ENCODE measurements at regions not wholly inside any gene's neighbourhood (a gene's known extent, or its start where the extent isn't known, plus 50 kb on each side); places are given as distances from the start of the nearest gene placed in this dataset.
"Not testable (repeated sequence)": the region's sequence is repeated elsewhere in the genome, so short reads cannot be mapped to it uniquely, and the experiment has no call there.

GRCh38 chr9:97105220-97105619, 66.3 kb upstream of the CTSV start:
- H3K18ac ChIP-seq (ENCODE audit: low read length); H4K12ac ChIP-seq (ENCODE audit: low read depth, low read length); H3K79me1 ChIP-seq (ENCODE audit: low read length); H2BK12ac ChIP-seq (ENCODE audit: low read length); H3K9ac ChIP-seq (ENCODE audit: low read length); H3K27ac ChIP-seq (ENCODE audit: low read depth, low read length); H2AFZ ChIP-seq (ENCODE audit: insufficient read depth, low read length, poor library complexity); DNase-seq; H3K36me3 ChIP-seq (ENCODE audit: control insufficient read depth in 1 of 2, insufficient read depth in 2 of 2, low read length in 2 of 2); H3K23ac ChIP-seq (ENCODE audit: low read length); H2AK5ac ChIP-seq (ENCODE audit: low read length); H3K4me1 ChIP-seq (ENCODE audit: control insufficient read depth in 1 of 2, insufficient read depth in 2 of 2, low read length in 2 of 2); H3K79me2 ChIP-seq (ENCODE audit: control insufficient read depth, insufficient read depth, low read length, poor library complexity); H3K9me3 ChIP-seq (ENCODE audit: insufficient read depth, low read depth, low read length); H3K27me3 ChIP-seq (ENCODE audit: insufficient read depth, low read length); H2BK5ac ChIP-seq (ENCODE audit: low read depth, low read length, poor library complexity); H3K4me2 ChIP-seq (ENCODE audit: low read length); H3K14ac ChIP-seq (ENCODE audit: low read length); H3K4ac ChIP-seq (ENCODE audit: low read depth, low read length); H3K4me3 ChIP-seq (ENCODE audit: low read depth, low read length); H2BK120ac ChIP-seq (ENCODE audit: insufficient read depth, low read length, poor library complexity); H4K91ac ChIP-seq (ENCODE audit: low read depth, low read length); H4K8ac ChIP-seq (ENCODE audit: low read depth, low read length): not testable (repeated sequence)
- no CpG with 5 or more reads among the region's 2 CpGs for WGBS (ENCODE audit: extremely low coverage, insufficient coverage, insufficient read length)

- H3K36me3 ChIP-seq (ENCODE audit: control insufficient read depth in 1 of 2, insufficient read depth in 2 of 2, low read length in 2 of 2); H3K9ac ChIP-seq (ENCODE audit: low read length); H3K4me1 ChIP-seq (ENCODE audit: control insufficient read depth in 1 of 2, insufficient read depth in 2 of 2, low read length in 2 of 2); H3K79me1 ChIP-seq (ENCODE audit: low read length); H3K4me2 ChIP-seq (ENCODE audit: low read length); H2AFZ ChIP-seq (ENCODE audit: insufficient read depth, low read length, poor library complexity); H2BK120ac ChIP-seq (ENCODE audit: insufficient read depth, low read length, poor library complexity); DNase-seq; H2AK5ac ChIP-seq (ENCODE audit: low read length); H3K4ac ChIP-seq (ENCODE audit: low read depth, low read length); H2BK5ac ChIP-seq (ENCODE audit: low read depth, low read length, poor library complexity); H3K27me3 ChIP-seq (ENCODE audit: insufficient read depth, low read length); H4K8ac ChIP-seq (ENCODE audit: low read depth, low read length); H2BK12ac ChIP-seq (ENCODE audit: low read length); H3K14ac ChIP-seq (ENCODE audit: low read length); H4K91ac ChIP-seq (ENCODE audit: low read depth, low read length); H3K79me2 ChIP-seq (ENCODE audit: control insufficient read depth, insufficient read depth, low read length, poor library complexity); H3K27ac ChIP-seq (ENCODE audit: low read depth, low read length); H3K23ac ChIP-seq (ENCODE audit: low read length); H3K18ac ChIP-seq (ENCODE audit: low read length); H3K4me3 ChIP-seq (ENCODE audit: low read depth, low read length); H4K12ac ChIP-seq (ENCODE audit: low read depth, low read length); H3K9me3 ChIP-seq (ENCODE audit: insufficient read depth, low read depth, low read length): not testable (repeated sequence)
- no CpG with 5 or more reads among the region's 6 CpGs for WGBS (ENCODE audit: extremely low coverage, insufficient coverage, insufficient read length)
Observed at GRCh38 chr9:97103613-97104383, 64.9 kb upstream of the CTSV start.

- H2AK5ac ChIP-seq (ENCODE audit: low read length); H3K9me3 ChIP-seq (ENCODE audit: insufficient read depth, low read depth, low read length); H2BK12ac ChIP-seq (ENCODE audit: low read length); H3K23ac ChIP-seq (ENCODE audit: low read length); H4K12ac ChIP-seq (ENCODE audit: low read depth, low read length); H3K79me1 ChIP-seq (ENCODE audit: low read length); H3K4me2 ChIP-seq (ENCODE audit: low read length); DNase-seq; H3K4me1 ChIP-seq (ENCODE audit: control insufficient read depth in 1 of 2, insufficient read depth in 2 of 2, low read length in 2 of 2); H3K18ac ChIP-seq (ENCODE audit: low read length); H3K4ac ChIP-seq (ENCODE audit: low read depth, low read length); H4K91ac ChIP-seq (ENCODE audit: low read depth, low read length); H2AFZ ChIP-seq (ENCODE audit: insufficient read depth, low read length, poor library complexity); H3K9ac ChIP-seq (ENCODE audit: low read length); H3K14ac ChIP-seq (ENCODE audit: low read length); H2BK120ac ChIP-seq (ENCODE audit: insufficient read depth, low read length, poor library complexity); H3K27me3 ChIP-seq (ENCODE audit: insufficient read depth, low read length); H3K4me3 ChIP-seq (ENCODE audit: low read depth, low read length); H3K36me3 ChIP-seq (ENCODE audit: control insufficient read depth in 1 of 2, insufficient read depth in 2 of 2, low read length in 2 of 2); H3K27ac ChIP-seq (ENCODE audit: low read depth, low read length); H2BK5ac ChIP-seq (ENCODE audit: low read depth, low read length, poor library complexity); H4K8ac ChIP-seq (ENCODE audit: low read depth, low read length); H3K79me2 ChIP-seq (ENCODE audit: control insufficient read depth, insufficient read depth, low read length, poor library complexity): not testable (repeated sequence)
- no CpG with 5 or more reads among the region's 2 CpGs for WGBS (ENCODE audit: extremely low coverage, insufficient coverage, insufficient read length)
Observed at GRCh38 chr9:97099540-97099939, 60.6 kb upstream of the CTSV start.

- Histone ChIP-seq H3K4me2 (ENCODE audit: low read length) (no peak overlapping the region), H3K14ac (ENCODE audit: low read length) (no peak overlapping the region), H3K9ac (ENCODE audit: low read length) (no peak overlapping the region), H3K18ac (ENCODE audit: low read length) (no peak overlapping the region), H3K4me1 (ENCODE audit: control insufficient read depth in 1 of 2, insufficient read depth in 2 of 2, low read length in 2 of 2) (no peaks in the 10 kb centered on the region), H3K79me1 (ENCODE audit: low read length) (no peaks in the 10 kb centered on the region), H3K36me3 (ENCODE audit: control insufficient read depth in 1 of 2, insufficient read depth in 2 of 2, low read length in 2 of 2) (no peaks in the 10 kb centered on the region), H3K27ac (ENCODE audit: low read depth, low read length) (no peak overlapping the region), H2BK5ac (ENCODE audit: low read depth, low read length, poor library complexity) (no peak overlapping the region), H2BK120ac (ENCODE audit: insufficient read depth, low read length, poor library complexity) (no peak overlapping the region), H2BK12ac (ENCODE audit: low read length) (no peak overlapping the region), H3K9me3 (ENCODE audit: insufficient read depth, low read depth, low read length) (no peaks in the 10 kb centered on the region), H3K4me3 (ENCODE audit: low read depth, low read length) (no peak overlapping the region), H2AK5ac (ENCODE audit: low read length) (no peak overlapping the region), H2AFZ (ENCODE audit: insufficient read depth, low read length, poor library complexity) (no peak overlapping the region), H3K23ac (ENCODE audit: low read length) (no peak overlapping the region), H3K27me3 (ENCODE audit: insufficient read depth, low read length) (no peaks in the 10 kb centered on the region), H3K4ac (ENCODE audit: low read depth, low read length) (no peak overlapping the region), H4K91ac (ENCODE audit: low read depth, low read length) (no peak overlapping the region), H3K79me2 (ENCODE audit: control insufficient read depth, insufficient read depth, low read length, poor library complexity) (no peaks in the 10 kb centered on the region), H4K8ac (ENCODE audit: low read depth, low read length) (no peak overlapping the region), H4K12ac (ENCODE audit: low read depth, low read length) (no peak overlapping the region)
- no CpG with 5 or more reads among the region's 4 CpGs for WGBS (ENCODE audit: extremely low coverage, insufficient coverage, insufficient read length)
- no peak for DNase-seq
Observed at GRCh38 chr9:97096793-97097192, 57.9 kb upstream of the CTSV start.

Measured in trophoblast cell (in vitro differentiated cells and primary cell).